ENCODE measurements at regions not wholly inside any gene's neighbourhood (a gene's known extent, or its start where the extent isn't known, plus 50 kb on each side); places are given as distances from the start of the nearest gene placed in this dataset.

- TF ChIP-seq CTCF (conservative IDR thresholded peaks at IDR 0.05 in 1 of 2, IDR thresholded peaks at IDR 0.05 in 1 of 2; ENCODE audit: extremely low read depth in 1 of 2, insufficient read depth in 1 of 2, low read depth in 1 of 2, low read length in 2 of 2): no peak
- no peak for TF ChIP-seq EZH2 (IDR thresholded peaks at IDR 0.05; ENCODE audit: borderline replicate concordance, low read length)
Observed at GRCh38 chr13:36555151-36555986, 118.5 kb upstream of the SERTM1 start.

Data from mammary epithelial cell (primary cell).